Stimulated activated CD4-positive, alpha-beta T cell treated with anti-CD3 and anti-CD28 coated beads, Interleukin-12 subunit alpha, Interleukin-12 subunit beta, amount 100 ng/mL, for 48 hours (primary cell): ENCODE measurements at regions not wholly inside any gene's neighbourhood (a gene's known extent, or its start where the extent isn't known, plus 50 kb on each side); places are given as distances from the start of the nearest gene placed in this dataset.
"Not testable (repeated sequence)": the region's sequence is repeated elsewhere in the genome, so short reads cannot be mapped to it uniquely, and the experiment has no call there.

Source experiments
- DNase-seq, 3 donors: peaks; one replicate each; pipeline ENCODE4 v3.0.0-alpha.2; 2020; ENCODE audit warnings: low read depth in 2 of 3, low spot score in 1 of 3

DNA sequence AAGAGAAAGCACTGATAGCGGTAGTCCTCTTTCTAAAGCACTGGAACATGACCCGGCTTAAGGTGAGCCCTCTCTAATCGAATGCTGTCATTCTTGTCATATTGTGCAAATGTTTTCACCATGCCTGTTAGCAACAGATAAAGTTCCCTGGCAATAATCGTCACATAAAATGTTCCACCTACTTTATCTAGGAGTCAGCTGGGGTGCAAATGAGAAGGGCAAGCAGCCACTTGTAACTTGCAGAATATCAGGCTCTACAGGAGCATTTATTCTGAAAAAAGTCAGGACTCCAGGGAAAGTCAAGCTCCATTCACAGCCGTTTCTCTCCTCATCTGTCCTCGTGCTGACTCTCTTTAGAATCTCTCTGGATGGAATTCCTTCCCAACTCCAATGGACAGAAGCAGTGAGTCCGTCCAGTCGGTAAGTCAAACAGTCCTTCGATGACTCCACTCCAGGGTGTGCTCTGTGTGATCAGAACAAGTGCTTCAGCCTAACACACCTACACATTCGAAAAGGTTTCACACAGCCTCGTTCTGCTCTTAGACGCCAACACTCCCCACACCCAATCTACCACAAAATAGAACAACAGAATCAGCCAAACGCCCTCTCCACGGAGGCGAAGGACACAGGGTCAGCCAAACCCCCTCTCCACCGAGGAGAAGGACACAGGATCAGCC, 101.7 kb upstream of the FRG1 start:
- DNase-seq: no peak

DNA sequence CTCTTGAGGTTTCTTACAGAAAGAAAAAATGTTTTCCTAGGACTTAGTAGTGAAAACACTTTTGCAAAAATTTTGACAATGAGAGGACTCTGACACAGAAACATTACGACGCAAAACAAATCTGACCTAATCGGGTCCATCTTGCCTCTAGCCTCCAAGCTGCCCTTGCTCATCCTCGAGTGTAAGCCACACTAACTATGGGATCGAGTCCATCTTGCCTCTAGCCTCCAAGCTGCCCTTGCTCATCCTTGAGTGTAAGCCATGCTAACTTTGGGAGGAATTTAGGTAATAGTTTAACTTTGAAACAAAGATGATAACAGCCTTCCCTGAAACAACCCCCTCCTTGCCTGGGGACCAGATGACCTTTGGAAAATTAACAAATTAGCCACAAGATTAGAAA, 100.3 kb upstream of the FRG1 start:
- DNase-seq: no peak

DNA sequence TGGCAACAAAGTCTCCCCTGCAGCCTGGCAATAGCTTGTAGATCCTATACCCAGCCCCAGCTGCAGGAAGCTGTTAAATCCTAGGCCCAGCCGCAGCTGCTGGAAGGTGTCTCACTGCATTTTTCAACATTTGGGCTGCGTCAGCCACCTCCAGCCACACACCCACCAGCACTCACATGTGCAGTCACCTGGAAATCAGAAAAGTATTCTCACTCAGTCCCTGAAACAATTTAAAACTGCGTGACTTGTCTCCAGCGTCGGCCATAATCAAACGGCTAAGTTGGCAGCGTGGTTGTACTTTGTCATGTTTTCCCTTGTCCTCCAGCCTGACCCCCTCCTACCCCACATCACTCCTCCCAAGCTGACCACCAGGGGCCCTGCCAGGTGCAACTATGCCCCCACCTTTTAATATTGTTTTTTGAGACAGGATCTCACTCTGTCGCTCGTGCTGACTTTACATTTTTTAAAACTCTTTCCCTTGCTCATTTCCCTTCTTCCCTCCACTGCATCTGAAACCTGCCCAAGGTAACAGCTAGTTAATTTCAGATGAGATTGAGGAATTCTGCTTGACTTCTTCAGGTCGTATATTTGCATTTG, 97.2 kb upstream of the FRG1 start:
- no peak for DNase-seq

DNA sequence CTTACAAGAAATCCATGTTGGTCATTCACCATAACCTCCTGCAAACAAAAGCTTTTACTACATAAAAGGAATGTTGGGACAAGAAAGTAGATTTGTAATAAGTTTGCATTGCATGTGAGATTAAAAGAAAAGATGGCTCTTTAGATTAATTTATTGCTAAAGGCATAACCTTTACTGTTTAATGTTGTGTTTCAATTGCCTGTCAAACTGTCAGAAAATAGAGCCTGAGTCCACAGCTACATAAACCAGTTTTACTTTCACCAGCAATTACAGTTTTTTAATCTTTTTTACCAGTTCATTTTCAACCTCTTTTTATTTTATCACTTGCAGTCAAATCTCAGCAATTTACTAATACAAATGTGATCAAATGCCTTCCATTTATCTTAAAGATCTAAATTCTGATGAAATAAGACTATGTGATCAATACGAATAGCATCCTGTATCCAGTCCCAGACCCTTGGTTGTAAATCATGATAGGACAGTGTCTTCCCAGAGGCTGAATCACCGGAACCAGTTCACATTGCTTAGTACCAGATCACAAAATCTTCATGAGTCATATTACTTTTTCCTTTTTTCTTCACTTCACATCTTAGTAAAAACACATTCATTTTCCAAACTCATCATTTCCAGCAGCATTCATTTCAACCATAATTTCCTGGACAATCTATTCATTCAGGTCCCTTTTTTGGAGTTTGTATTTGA, 95.4 kb upstream of the FRG1 start:
- DNase-seq: no peak

DNA sequence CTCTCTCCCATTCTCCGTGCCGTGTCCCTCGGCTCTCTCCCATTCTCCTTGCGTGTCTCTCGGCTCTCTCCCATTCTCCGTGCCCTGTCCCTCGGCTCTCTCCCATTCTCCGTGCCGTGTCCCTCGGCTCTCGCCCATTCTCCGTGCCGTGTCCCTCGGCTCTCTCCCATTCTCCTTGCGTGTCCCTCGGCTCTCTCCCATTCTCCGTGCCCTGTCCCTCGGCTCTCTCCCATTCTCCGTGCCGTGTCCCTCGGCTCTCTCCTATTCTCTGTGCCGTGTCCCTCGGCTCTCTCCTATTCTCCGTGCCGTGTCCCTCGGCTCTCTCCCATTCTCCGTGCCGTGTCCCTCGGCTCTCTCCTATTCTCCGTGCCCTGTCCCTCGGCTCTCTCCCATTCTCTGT, 94.6 kb upstream of the FRG1 start:
- DNase-seq: not testable (repeated sequence)

DNA sequence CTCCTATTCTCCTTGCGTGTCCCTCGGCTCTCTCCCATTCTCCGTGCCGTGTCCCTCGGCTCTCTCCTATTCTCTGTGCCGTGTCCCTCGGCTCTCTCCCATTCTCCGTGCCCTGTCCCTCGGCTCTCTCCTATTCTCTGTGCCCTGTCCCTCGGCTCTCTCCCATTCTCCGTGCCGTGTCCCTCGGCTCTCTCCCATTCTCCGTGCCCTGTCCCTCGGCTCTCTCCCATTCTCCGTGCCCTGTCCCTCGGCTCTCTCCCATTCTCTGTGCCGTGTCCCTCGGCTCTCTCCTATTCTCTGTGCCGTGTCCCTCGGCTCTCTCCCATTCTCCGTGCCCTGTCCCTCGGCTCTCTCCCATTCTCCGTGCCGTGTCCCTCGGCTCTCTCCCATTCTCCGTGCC, 94.1 kb upstream of the FRG1 start:
- DNase-seq: not testable (repeated sequence)

DNA sequence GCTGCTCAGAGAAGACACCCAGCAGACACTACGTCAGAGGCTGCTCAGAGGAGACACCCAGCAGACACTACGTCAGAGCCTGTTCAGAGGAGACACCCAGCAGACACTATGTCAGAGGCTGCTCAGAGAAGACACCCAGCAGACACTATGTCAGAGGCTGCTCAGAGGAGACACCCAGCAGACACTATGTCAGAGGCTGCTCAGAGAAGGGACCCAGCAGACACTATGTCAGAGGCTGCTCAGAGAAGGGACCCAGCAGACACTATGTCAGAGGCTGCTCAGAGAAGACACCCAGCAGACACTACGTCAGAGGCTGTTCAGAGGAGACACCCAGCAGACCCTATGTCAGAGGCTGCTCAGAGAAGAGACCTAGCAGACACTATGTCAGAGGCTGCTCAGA, 92.0 kb upstream of the FRG1 start:
- DNase-seq: not testable (repeated sequence)

DNA sequence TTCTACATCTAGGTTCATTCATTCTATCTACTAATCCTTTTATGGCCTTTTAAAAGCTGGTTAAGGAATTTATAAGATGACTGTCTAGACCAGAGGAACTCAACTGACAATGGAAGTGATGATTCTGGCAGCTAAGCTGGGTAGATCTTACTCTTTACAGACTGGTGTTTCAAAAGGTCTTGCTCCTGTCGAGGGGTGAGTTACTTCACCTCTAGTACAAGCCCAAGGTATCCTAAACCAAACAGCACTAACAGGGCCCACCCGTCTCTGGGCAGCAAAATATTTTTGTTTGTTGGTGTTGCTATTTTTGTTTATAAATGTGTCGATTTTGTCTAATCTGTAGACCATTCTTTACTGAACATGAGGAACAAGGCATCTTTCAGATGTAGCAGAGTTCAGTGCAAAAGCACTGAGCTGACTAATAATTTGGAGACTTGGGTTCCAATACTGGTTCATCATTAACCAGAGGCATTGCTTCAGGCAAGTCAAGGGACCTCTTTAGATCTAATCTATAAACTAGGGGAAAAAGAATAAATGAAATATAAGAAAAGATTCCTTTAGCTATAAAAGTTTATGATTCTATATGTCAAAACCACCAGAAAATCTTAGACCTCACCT, 90.3 kb upstream of the FRG1 start:
- no peak for DNase-seq

DNA sequence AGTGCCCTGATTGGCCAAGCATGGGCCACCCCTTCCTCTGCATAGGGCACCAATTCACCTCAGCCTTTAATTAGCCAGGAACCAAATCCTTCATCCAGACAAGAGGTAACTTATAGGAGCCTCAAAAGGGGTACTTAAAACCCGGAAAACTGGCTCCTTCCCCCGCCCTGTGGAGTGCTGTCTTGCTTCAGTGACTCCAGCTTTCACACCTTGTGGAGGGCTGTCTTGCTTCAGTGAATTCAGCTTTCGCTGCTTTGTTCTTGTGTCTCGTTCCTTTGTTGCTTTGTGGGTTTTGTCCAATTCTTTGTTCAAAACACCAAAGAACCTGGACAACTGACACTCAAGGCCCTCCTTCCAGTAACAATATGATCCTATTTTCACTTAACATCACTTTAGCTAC, 82.2 kb upstream of the FRG1 start:
- DNase-seq: no peak

DNA sequence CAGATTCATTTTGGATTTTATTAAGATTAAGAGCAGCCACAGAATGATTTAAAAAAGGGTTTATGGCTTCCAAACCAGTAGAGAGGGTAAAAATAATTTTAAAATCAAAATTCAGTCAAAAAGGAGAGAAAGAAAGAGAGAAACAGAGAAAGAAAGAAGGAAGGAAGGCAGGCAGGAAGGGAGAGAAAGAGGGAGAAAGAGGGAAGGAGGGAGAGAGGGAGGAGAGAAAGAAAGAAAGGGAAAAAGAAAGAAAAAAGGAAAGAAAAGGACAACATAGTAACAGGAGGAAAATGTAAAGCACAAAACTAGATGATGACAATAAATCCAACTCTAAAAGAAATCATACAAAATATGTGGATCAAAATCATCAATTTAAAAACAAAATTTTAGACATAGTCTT, 79.6 kb upstream of the FRG1 start:
- DNase-seq: no peak

DNA sequence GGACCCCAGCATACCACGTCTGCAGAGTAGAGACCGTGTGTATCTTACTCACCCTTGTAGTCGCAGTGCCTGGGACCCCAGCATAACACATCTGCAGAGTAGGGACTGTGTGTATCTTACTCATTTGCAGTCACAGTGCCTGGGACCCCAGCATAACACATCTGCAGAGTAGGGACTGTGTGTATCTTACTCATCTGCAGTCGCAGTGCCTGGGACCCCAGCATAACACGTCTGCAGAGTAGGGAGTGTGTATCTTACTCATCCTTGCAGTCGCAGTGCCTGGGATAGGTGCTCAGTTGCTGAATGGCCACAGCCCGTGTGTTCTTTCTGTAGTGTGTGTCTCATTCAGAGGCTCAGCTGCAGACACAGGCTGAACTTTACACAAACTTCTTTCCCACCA, 71.4 kb upstream of the FRG1 start:
- DNase-seq: no peak

DNA sequence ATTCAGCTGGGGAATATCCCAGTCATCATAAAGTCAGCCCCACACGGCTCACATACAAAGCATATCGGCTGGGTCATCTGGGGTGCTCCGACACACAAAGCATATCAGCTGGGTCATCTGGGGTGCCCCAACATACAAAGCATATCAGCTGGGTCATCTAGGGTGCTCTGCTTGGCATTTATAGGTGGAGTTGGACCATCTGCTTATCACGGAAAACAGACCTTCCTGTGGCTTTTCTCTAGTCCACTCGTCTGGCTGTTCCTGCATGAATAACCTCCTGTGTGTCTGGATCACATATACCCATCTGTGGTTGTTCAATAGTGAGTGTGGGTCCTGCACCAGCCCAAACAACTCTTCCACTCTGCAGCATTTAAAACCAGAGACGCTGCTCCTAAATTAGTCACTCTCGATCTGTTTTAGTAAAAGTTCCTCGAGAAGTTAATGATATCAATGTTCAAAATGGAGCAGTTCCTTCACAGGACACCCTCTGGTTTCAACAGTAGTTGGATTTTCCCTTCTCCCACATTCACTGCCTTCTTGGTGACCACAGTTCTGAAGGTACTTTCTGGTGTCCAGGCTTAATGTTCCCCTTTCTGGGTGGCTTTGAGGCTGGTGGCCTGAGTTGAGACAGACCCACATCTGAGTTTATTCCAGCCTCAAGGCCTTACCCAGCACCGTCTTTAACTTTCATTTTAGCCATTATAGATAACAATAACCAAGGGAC, 70.0 kb upstream of the FRG1 start:
- no peak for DNase-seq

DNA sequence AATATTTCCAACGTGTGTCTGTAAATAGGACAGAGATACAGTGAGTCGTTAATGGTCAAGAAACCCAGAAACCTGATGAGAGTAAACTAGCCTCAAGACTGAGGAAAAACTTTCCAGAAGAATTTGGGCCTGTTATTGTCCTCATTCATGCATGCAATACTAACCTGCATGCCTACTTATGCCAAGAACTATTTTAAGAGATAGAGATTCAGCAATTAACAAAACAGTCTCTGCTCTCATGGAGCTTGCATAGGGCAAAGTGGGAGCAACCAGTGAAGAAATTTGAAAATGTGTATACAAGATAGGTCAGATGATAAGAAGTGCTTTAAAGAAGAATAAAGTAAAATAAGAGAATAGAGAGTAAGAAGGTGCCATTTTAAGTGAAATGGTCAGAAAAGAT, 66.1 kb upstream of the FRG1 start:
- no peak for DNase-seq

DNA sequence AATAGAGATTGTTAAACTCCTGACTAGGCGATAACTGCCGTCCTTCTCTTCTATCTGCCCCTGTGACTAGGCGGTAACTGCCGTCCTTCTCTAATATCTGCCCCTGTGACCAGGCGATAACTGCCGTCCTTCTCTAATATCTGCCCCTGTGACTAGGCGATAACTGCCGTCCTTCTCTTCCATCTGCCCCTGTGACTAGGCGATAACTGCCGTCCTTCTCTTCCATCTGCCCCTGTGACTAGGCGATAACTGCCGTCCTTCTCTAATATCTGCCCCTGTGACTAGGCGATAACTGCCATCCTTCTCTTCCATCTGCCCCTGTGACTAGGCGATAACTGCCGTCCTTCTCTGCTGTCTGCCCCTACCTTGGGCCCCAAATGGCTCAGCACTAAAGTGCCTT, 59.5 kb upstream of the FRG1 start:
- not testable (repeated sequence) for DNase-seq

DNA sequence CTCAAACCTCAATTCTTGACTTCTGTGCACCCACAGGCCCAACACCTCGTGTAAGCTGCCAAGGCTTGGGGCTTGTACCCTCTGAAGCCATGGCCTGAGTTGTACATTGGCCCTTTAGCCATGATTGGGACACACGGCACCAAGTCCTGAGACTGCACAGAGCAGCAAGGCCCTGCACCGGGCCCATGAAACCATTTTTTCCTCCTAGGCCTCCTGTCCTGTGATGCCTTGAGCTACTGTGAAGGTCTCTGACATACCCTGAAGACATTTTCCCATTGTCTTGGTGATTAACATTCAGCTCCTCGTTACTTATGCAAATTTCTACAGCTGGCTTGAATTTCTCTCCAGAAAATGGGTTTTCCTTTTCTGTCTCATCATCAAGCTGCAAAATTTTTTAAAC, 52.3 kb upstream of the FRG1 start:
- DNase-seq: not testable (repeated sequence)
